ENCODE measurements at regions not wholly inside any gene's neighbourhood (a gene's known extent, or its start where the extent isn't known, plus 50 kb on each side); places are given as distances from the start of the nearest gene placed in this dataset.

DNA sequence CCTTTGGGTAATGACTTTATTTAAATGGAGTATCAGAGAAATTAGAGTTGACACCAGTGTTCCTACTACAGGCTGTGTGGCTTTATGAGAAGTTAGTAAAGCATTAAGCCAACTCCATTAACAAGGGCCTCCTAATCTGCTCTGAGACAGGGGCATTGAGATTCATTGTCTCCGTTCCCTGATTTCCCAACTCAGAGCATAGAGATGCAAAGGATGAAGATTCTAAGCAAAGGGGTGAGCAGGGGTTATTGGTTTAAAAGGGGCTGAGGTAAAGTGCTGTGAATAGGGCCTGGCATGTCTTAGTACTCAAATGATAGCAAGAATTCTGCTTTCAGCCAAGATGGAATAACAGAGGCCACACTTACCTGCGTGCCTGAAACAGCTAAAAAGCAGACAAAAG lies 428.4 kb downstream of the PTPRU start:
- TF ChIP-seq, protein P1, sequence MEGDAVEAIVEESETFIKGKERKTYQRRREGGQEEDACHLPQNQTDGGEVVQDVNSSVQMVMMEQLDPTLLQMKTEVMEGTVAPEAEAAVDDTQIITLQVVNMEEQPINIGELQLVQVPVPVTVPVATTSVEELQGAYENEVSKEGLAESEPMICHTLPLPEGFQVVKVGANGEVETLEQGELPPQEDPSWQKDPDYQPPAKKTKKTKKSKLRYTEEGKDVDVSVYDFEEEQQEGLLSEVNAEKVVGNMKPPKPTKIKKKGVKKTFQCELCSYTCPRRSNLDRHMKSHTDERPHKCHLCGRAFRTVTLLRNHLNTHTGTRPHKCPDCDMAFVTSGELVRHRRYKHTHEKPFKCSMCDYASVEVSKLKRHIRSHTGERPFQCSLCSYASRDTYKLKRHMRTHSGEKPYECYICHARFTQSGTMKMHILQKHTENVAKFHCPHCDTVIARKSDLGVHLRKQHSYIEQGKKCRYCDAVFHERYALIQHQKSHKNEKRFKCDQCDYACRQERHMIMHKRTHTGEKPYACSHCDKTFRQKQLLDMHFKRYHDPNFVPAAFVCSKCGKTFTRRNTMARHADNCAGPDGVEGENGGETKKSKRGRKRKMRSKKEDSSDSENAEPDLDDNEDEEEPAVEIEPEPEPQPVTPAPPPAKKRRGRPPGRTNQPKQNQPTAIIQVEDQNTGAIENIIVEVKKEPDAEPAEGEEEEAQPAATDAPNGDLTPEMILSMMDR (optimal IDR thresholded peaks at IDR 0.05 in 1 of 3, IDR thresholded peaks at IDR 0.05 in 1 of 3, conservative IDR thresholded peaks at IDR 0.05 in 1 of 3; ENCODE audit: extremely low read depth in 1 of 3, insufficient read depth in 2 of 3, low read length in 3 of 3), result no peak
- no peak for TF ChIP-seq EZH2 (IDR thresholded peaks at IDR 0.05; ENCODE audit: low read length)

Measured in keratinocyte (primary cell).